NCI-H146 treated with DMSO at 0.1 percent for 48 hours (cell line): ENCODE measurements at regions not wholly inside any gene's neighbourhood (a gene's known extent, or its start where the extent isn't known, plus 50 kb on each side); places are given as distances from the start of the nearest gene placed in this dataset.

Experiments used
- DNase-seq: peaks from one replicate; lab custom pipeline; 2025; ENCODE audit not compliant: unreplicated experiment; lab: John Stamatoyannopoulos, UW

GRCh38 chr15:93570527-93570926 is 481.5 kb upstream of the RGMA start:
- no peak for DNase-seq

GRCh38 chr15:93566762-93567161 is 477.8 kb upstream of the RGMA start:
- no peak for DNase-seq

DNA sequence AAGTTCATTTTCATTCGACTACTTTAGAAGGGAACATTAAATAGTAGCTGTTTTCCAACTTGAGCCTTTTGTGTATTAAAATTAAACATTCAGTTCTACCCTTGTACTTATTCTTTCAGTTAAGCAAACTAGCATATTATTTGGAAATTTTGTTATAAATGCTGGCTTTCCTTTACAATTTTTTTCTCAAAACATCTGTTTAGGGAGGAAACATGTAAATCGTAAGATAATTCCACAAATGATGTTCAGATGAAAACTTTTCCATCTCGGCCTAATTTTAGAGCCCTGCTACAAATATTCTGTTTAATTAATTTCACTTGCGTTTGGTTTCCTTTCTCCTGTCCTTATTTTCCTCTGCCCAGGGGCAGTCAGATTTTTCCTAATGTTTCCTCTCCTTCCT is 476.2 kb upstream of the RGMA start:
- no peak for DNase-seq

DNA sequence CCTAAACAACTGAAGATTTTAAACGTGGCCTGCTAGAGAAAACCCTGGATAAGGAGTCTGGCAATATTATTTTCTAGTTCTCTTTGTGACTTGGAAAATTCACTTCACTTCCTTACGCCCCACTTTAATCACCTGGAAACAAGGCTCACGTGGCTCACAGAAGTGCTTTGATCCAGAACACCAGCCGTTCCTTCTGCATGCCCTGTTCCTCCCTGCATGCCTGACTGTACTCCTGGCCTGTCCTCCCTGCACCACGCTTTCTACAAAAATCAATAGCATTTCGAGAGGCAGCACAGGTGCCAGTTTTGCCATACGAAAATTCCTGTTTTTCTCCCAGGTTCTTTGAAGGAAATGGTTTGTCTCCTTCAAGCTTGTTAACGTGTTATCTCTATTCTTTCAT is 474.2 kb upstream of the RGMA start:
- DNase-seq, result no peak

GRCh38 chr15:93562395-93563123 is 473.5 kb upstream of the RGMA start:
- no peak for DNase-seq

DNA sequence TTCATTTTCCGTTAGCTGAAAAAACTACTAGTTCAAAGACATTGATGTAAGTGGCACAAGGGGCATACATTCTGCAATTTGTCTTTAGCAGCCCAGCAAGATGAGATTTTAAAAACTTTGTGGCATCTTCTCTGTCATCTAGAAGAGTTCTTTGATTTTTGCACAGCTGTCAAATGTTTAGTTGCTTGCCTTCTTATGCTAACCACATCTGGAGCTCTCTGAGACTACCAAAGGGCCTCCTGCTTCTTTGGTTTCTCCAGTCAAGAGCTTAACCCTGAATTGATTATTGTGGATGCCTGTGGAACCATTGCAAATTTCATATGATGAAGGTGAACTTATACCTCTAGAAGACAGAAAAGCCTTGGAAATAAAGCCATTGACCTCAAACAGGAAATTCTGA is 468.7 kb upstream of the RGMA start:
- no peak for DNase-seq

GRCh38 chr15:93553167-93553935 is 464.3 kb upstream of the RGMA start:
- no peak for DNase-seq

DNA sequence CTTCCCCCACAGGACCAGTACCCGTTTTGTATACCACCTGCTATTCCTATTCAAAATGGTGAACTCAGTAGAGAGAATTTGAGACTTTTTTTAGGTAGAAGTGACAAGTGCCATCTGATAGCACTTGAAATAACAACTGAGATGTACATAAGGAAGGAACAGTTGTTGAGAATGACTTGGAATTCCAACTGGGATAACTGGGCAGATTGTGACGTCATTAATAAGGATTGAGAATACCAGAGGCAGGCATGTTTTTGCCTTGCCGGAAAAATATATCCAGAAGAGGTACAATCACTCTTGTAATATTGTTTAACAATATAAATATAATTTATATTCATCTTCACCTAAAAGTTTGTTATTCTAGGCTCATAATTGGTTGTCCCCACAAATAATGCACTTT is 454.1 kb upstream of the RGMA start:
- DNase-seq, result no peak

- DNase-seq, result no peak
These were observed 438.5 kb upstream of the RGMA start for GRCh38 chr15:93527374-93528050.

GRCh38 chr15:93524432-93524831 is 435.4 kb upstream of the RGMA start:
- DNase-seq, result no peak

DNA sequence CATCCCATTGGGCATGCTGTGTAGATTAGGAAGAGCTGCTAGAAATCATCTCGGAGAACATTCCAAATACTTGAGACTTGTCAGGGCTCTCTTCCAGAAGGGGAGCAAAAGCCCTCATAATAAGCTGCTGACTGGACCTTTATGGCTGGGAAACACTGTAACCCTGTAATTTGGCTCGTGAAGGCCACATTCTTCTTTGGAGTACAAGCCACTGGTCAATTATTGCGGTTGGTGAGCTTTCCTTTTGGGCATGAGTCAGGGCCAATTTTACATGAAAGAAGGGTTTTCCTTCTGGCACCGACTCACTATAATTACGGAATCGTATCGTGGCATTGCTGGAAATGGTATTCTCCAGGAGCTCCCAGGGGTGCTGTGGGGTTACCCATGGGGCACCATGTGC is 434.5 kb upstream of the RGMA start:
- no peak for DNase-seq

GRCh38 chr15:93520206-93520605 is 431.2 kb upstream of the RGMA start:
- DNase-seq, result no peak

GRCh38 chr15:93519599-93519998 is 430.6 kb upstream of the RGMA start:
- no peak for DNase-seq

GRCh38 chr15:93517176-93517575 is 428.2 kb upstream of the RGMA start:
- DNase-seq, result no peak

DNA sequence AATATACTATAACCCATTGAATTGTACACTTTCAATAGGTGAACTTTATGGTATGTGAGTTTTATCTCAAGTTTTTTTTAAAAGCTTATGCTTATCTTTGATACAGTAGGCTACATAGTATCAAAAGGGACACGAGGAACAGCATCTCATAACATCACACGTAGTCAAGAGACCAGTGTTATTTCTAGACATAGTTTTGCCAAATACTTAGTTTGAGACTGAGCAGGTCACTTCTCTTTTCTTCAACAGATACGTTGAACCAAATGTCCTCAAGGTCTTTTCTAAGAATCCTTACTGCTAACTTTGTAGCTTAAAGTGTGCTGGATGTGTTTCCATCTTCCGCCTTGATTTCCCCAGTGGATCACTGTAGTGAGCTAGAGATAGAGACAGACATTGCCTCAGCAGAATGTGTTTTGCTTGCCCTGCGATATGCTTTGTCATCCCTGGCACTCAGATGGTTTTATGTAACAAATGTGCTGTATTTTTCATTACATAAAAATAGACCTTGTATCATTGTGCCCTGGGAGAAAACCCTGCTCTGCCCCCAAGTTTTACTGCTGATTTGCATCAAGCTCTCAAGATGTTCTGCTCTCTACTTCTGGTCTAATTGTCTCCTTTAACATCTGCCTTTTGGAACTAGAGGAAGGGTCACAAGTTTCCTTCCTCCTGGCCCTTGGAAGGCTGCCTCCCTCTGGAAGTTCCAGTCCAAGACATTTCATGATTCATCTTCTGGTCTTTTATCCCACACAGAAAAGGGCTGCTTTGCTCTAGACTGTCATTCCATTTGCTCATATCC is 426.4 kb upstream of the RGMA start:
- no peak for DNase-seq

GRCh38 chr15:93506646-93507045 is 417.6 kb upstream of the RGMA start:
- DNase-seq, result no peak

DNA sequence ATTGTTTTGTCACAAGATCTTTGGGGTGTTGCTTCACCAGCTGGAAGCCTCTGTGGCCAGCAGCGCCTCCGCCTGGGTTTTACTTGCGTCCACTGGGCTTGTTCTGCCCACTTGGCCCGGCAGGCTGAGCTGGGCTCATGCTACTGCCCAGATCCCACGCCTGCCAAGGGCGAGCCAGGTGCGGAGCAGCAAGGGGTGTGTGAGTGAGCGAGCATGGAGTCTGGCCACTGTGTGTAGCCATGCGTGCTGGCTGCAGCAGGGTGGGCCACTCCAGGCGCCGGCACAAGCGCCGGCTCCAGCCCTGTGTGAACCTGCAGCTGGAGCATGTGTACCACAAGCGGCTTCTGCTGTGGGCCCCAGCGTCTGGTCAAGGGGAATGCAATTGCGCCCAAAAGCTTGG is 416.5 kb upstream of the RGMA start:
- DNase-seq, result no peak

GRCh38 chr15:93501946-93502345 is 412.9 kb upstream of the RGMA start:
- no peak for DNase-seq

DNA sequence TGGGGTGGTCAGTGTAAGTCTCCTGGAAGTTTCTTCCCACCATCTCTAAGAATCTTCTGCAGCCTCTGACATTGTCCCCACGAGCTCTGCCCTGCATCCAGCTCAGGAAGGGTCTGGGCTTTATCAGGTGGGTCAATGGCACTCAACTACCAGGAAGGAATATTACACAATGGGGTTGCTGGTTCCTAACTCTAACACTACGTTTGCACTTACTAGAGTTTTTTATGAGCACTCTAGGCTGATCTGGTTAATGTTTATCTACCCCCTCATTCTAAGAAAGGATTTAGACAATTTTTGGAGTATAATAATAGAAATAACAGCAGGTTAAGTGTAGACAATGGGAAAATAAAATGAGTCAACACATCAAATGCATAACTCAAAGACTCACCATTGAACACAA is 411.1 kb upstream of the RGMA start:
- no peak for DNase-seq

DNA sequence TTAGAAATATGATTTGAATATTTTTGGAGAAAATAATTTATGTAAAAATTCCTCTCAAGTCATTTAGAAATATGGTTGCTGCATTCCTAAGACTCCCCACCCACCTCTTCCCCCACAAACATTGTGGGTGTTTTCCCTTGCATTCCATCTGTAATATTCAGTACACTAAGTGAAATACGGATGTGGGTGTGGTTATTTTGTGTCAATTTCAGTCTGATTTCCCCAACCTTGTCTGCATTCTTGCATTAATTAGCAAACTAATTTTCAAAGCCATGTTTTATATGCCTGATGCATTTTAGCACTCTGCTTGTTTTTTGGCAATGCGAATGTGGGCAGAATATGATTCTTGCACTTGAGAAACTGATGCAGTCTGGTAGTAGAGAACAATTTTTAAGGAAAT is 408.3 kb upstream of the RGMA start:
- DNase-seq, result no peak

GRCh38 chr15:93496888-93497287 is 407.9 kb upstream of the RGMA start:
- DNase-seq, result no peak
